IMR-90 (cell line): ENCODE measurements at regions not wholly inside any gene's neighbourhood (a gene's known extent, or its start where the extent isn't known, plus 50 kb on each side); places are given as distances from the start of the nearest gene placed in this dataset.
A peak's percentile ranks its signal among the peaks of the same experiment; 100 is the strongest.

Source experiments
- ATAC-seq: fragments of 200-7000 bp; cut with Tn5 transposase; 2 replicates; pipeline ENCODE4 v1.9.1; 2020; ENCODE audit warnings: low read depth, mild to moderate bottlenecking, moderate library complexity
- BruUV-seq: library from RNA; stranded (reverse); fragments of 400-500 nt; replicated peaks from 2 replicates; lab custom pipeline; 2021; lab: Mats Ljungman, UMichigan
- CTCF ChIA-PET: fragments of 300-600 bp; formaldehyde crosslinking; extraction: SDS; loops from one replicate; lab custom pipeline; 2021; ENCODE audit warnings: antibody characterized with exemption; lab: Yijun Ruan, JAX
- POLR2A ChIA-PET: fragments of 300-600 bp; sonication (Branson Sonifier 250); formaldehyde crosslinking; loops from one replicate; lab custom pipeline; 2022; ENCODE audit warnings: antibody characterized with exemption; ENCODE audit not compliant: unreplicated experiment; lab: Charles Lee
- DNase-seq: peaks from one replicate; pipeline ENCODE4 v3.0.0; 2013
- H2AFZ ChIP-seq: replicated peaks from 2 replicates; pipeline ENCODE3; 2013; ENCODE audit warnings: low read length, mild to moderate bottlenecking; ENCODE audit not compliant: poor library complexity
- H2AK5ac ChIP-seq: 2 replicates; pipeline ENCODE4 v1.6.1; 2013; ENCODE audit warnings: low read depth, low read length, inconsistent platforms
- H2AK9ac ChIP-seq: replicated peaks from 2 replicates; pipeline ENCODE3; 2013; ENCODE audit warnings: mild to moderate bottlenecking, low read depth, low read length, moderate library complexity; ENCODE audit not compliant: poor library complexity
- H2BK120ac ChIP-seq: 2 replicates; pipeline ENCODE4 v1.6.1; 2013; ENCODE audit warnings: low read depth, low read length, inconsistent platforms
- H2BK15ac ChIP-seq: 3 replicates; pipeline ENCODE4 v1.6.1; 2013; ENCODE audit warnings: low read depth, low read length, inconsistent platforms
- H2BK20ac ChIP-seq: 2 replicates; pipeline ENCODE4 v1.6.1; 2013; ENCODE audit warnings: low read depth, mild to moderate bottlenecking, inconsistent platforms, low read length, moderate library complexity
- H2BK5ac ChIP-seq: 2 replicates; pipeline ENCODE4 v1.6.1; 2013; ENCODE audit warnings: mild to moderate bottlenecking, low read depth, low read length, inconsistent platforms; ENCODE audit not compliant: poor library complexity, severe bottlenecking
- H3K14ac ChIP-seq: replicated peaks from 2 replicates; pipeline ENCODE4 v1.6.1; 2013; ENCODE audit warnings: low read depth, low read length, inconsistent platforms
- H3K18ac ChIP-seq: 2 replicates; pipeline ENCODE4 v1.6.1; 2013; ENCODE audit warnings: low read depth, low read length, control low read depth
- H3K23ac ChIP-seq: 2 replicates; pipeline ENCODE4 v1.6.1; 2013; ENCODE audit warnings: low read depth, low read length, inconsistent platforms
- H3K27ac ChIP-seq: 2 replicates; pipeline ENCODE4 v1.5.1; 2013; ENCODE audit warnings: mild to moderate bottlenecking, control low read depth, low read length; ENCODE audit not compliant: insufficient read depth
- H3K27me3 ChIP-seq: 2 replicates; pipeline ENCODE4 v1.6.1; 2013; ENCODE audit warnings: low read length; ENCODE audit not compliant: control insufficient read depth, insufficient read depth
- H3K36me3 ChIP-seq: 2 replicates; pipeline ENCODE4 v1.6.1; 2013; ENCODE audit warnings: low read length, mixed read lengths; ENCODE audit not compliant: control insufficient read depth, insufficient read depth
- H3K4ac ChIP-seq: 2 replicates; pipeline ENCODE4 v1.6.1; 2013; ENCODE audit warnings: low read depth, low read length, inconsistent platforms
- H3K4me1 ChIP-seq: 2 replicates; pipeline ENCODE4 v1.6.1; 2013; ENCODE audit warnings: low read length, mixed read lengths; ENCODE audit not compliant: control insufficient read depth, insufficient read depth
- H3K4me2 ChIP-seq: 2 replicates; pipeline ENCODE4 v1.6.1; 2013; ENCODE audit warnings: low read depth, mild to moderate bottlenecking, control low read depth, low read length, moderate library complexity
- H3K4me3 ChIP-seq: 2 replicates; pipeline ENCODE4 v1.5.1; 2013; ENCODE audit warnings: low read depth, mild to moderate bottlenecking, control low read depth, low read length, moderate library complexity; ENCODE audit not compliant: insufficient read depth
- H3K56ac ChIP-seq: 2 replicates; pipeline ENCODE4 v1.6.1; 2013; ENCODE audit warnings: low read length, inconsistent platforms; ENCODE audit not compliant: insufficient read depth; ENCODE audit errors: extremely low read depth
- H3K79me1 ChIP-seq, 2 experiments: 2 replicates each; pipeline ENCODE4 v1.6.1; 2013; ENCODE audit warnings: low read length in 2 of 2, inconsistent platforms in 1 of 2, low read depth in 1 of 2
- H3K9ac ChIP-seq: 2 replicates; pipeline ENCODE4 v1.6.1; 2013; ENCODE audit warnings: low read depth, low read length, control low read depth
- H3K9me1 ChIP-seq: 2 replicates; pipeline ENCODE4 v1.6.1; 2013; ENCODE audit warnings: low read length, inconsistent platforms; ENCODE audit not compliant: insufficient read depth
- H3K9me3 ChIP-seq: 2 replicates; pipeline ENCODE4 v1.6.1; 2013; ENCODE audit warnings: low read length; ENCODE audit not compliant: control insufficient read depth, insufficient read depth
- H4K20me1 ChIP-seq: 2 replicates; pipeline ENCODE4 v1.6.1; 2013; ENCODE audit warnings: low read length, inconsistent platforms; ENCODE audit not compliant: insufficient read depth
- H4K5ac ChIP-seq: 2 replicates; pipeline ENCODE4 v1.6.1; 2013; ENCODE audit warnings: mild to moderate bottlenecking, low read depth, low read length, control low read depth
- H4K8ac ChIP-seq, 2 experiments: 2 replicates each; pipeline ENCODE4 v1.6.1; 2013; ENCODE audit warnings: low read depth in 2 of 2, low read length in 2 of 2, control low read depth in 1 of 2, inconsistent platforms in 1 of 2
- H4K91ac ChIP-seq: 2 replicates; pipeline ENCODE4 v1.6.1; 2013; ENCODE audit warnings: low read depth, low read length, inconsistent platforms; ENCODE audit not compliant: insufficient read depth
- BHLHE40 ChIP-seq: fragments of 150-350 bp; IDR thresholded peaks from 2 replicates; pipeline ENCODE4 v1.6.1; 2016; ENCODE audit warnings: mild to moderate bottlenecking, low read depth, low read length
- CEBPB ChIP-seq: IDR thresholded peaks from 2 replicates; pipeline ENCODE4 v1.6.1; 2012; ENCODE audit warnings: low read depth, low read length, improper control_type of control experiment
- CHD1 ChIP-seq: IDR thresholded peaks from 2 replicates; pipeline ENCODE4 v1.6.1; 2012; ENCODE audit warnings: low read depth, low read length, improper control_type of control experiment
- ELK1 ChIP-seq: fragments of 150-350 bp; IDR thresholded peaks from 2 replicates; pipeline ENCODE4 v1.6.1; 2016; ENCODE audit warnings: low read depth, mild to moderate bottlenecking, low read length, moderate library complexity, borderline replicate concordance
- MAFK ChIP-seq: IDR thresholded peaks from 2 replicates; pipeline ENCODE4 v1.6.1; 2012; ENCODE audit warnings: low read depth, low read length, improper control_type of control experiment
- MXI1 ChIP-seq: IDR thresholded peaks from 2 replicates; pipeline ENCODE4 v1.6.1; 2012; ENCODE audit warnings: low read depth, mild to moderate bottlenecking, low read length, moderate library complexity, borderline replicate concordance
- POLR2A ChIP-seq: IDR thresholded peaks from 2 replicates; pipeline ENCODE4 v1.6.1; 2012; ENCODE audit warnings: mild to moderate bottlenecking, low read depth, low read length
- RAD21 ChIP-seq: IDR thresholded peaks from 2 replicates; pipeline ENCODE4 v1.6.1; 2012; ENCODE audit warnings: low read length, improper control_type of control experiment
- RCOR1 ChIP-seq: IDR thresholded peaks from 2 replicates; pipeline ENCODE4 v1.6.1; 2012; ENCODE audit warnings: mild to moderate bottlenecking, low read length, improper control_type of control experiment; ENCODE audit not compliant: insufficient replicate concordance
- USF2 ChIP-seq: fragments of 150-350 bp; IDR thresholded peaks from 2 replicates; pipeline ENCODE4 v1.6.1; 2017; ENCODE audit warnings: mild to moderate bottlenecking, antibody characterized with exemption, low read length, low read depth
- WGBS, 2 experiments: methylation state at CpG; one replicate each; pipeline versions ENCODE4 v1.1.5 to v1.1.7; 2013; ENCODE audit warnings: missing lambda C conversion rate in 2 of 2; ENCODE audit not compliant: insufficient read length in 1 of 2; ENCODE audit errors: extremely low coverage in 2 of 2; 5-methylcytosine and 5-hydroxymethylcytosine counted together
- dilution Hi-C: fragments of 300-500 bp; cut with HindIII; formaldehyde crosslinking; loops from one replicate; pipeline ENCODE4 v1.14.3; 2018; ENCODE audit warnings: low sequenced_read_pairs; ENCODE audit not compliant: unreplicated experiment
- in situ Hi-C: fragments of 300-500 bp; cut with MboI; formaldehyde crosslinking; loops from 3 replicates; pipeline ENCODE4 v1.14.3; 2019; ENCODE audit warnings: low sequenced_read_pairs, inconsistent platforms, mixed read lengths
- intact Hi-C: fragments of 100-400 bp; cut with micrococcal nuclease; formaldehyde crosslinking; loops from 2 replicates; pipeline ENCODE4 v1.10.0; 2022

- H4K8ac ChIP-seq, result peak overlapping the region; percentile 44 to 82; a peak in 2 of 4 replicates
- H3K79me1 ChIP-seq, result no peaks in the 10 kb centered on the region
- no peak overlapping the region for H2AFZ ChIP-seq
- peaks cover 4% of the 10 kb centered on the region; the same call in 1 of the 2 replicates for H4K20me1 ChIP-seq
- H2AK9ac ChIP-seq, result no peak overlapping the region
- ATAC-seq (peak; percentile 18), DNase-seq (peak; percentile 94)
- H3K9ac ChIP-seq, result no peak overlapping the region
- ChIA-PET POLR2A (interaction anchor here (1.5 kb wide), 1 partner anchor 14 kb away, joined by 3 read pairs; no protein-coding TSS in a partner anchor), CTCF (interaction anchor here (0.9 kb wide), 1 partner anchor 179 kb away, joined by 3 read pairs; the partner anchor contains the start of gene TM7SF3)
- no peaks in the 10 kb centered on the region for H3K36me3 ChIP-seq
- H3K18ac ChIP-seq, result peak overlapping the region; percentile 92; the same call in 1 of the 2 replicates
- peaks cover 37% of the 10 kb centered on the region for H3K4me1 ChIP-seq
- peak overlapping the region; percentile 80; the same call in 1 of the 2 replicates for H4K91ac ChIP-seq
- no peak overlapping the region for H3K4me2 ChIP-seq
- H3K14ac ChIP-seq, result 0 out of 2 replicates have a peak overlapping the region, but pooled peaks have one; percentile 92
- H2AK5ac ChIP-seq, result peak overlapping the region; percentile 84
- H3K9me3 ChIP-seq, result no peaks in the 10 kb centered on the region
- H3K4me3 ChIP-seq, result no peak overlapping the region
- H3K23ac ChIP-seq, result no peak overlapping the region
- in situ Hi-C loops (no loop called here), intact Hi-C loops (loop anchor here (5.0 kb wide), 2 partner anchors 44 to 171 kb away; partner anchors contain the start of gene MED21), dilution Hi-C loops (no loop called here)
- H3K27ac ChIP-seq, result peak overlapping the region; percentile 19; the same call in 1 of the 2 replicates
- no peaks in the 10 kb centered on the region for H3K27me3 ChIP-seq
- H2BK20ac ChIP-seq, result peak overlapping the region; percentile 92; the same call in 1 of the 2 replicates
- BruUV-seq, result no TSS peak
- 20% methylated on average over 1 of the region's 2 CpGs; no CpG with 5 or more reads in 1 of the 2 experiments for WGBS, 2 experiments
- peak overlapping the region; percentile 86; the same call in 1 of the 3 replicates for H2BK15ac ChIP-seq
- H3K9me1 ChIP-seq, result peaks cover 38% of the 10 kb centered on the region
- peak overlapping the region; percentile 95 for H2BK120ac ChIP-seq
- peak overlapping the region; percentile 85 for H2BK5ac ChIP-seq
- H4K5ac ChIP-seq, result no peak overlapping the region
- no peak for TF ChIP-seq MXI1
- TF ChIP-seq ELK1, result no peak
- TF ChIP-seq POLR2A, result no peak
- TF ChIP-seq MAFK, result peak; percentile 36
- TF ChIP-seq BHLHE40, result no peak
- TF ChIP-seq CHD1, result no peak
- TF ChIP-seq RAD21, result no peak
- peak; percentile 67 for TF ChIP-seq CEBPB
- TF ChIP-seq RCOR1, result no peak
- TF ChIP-seq USF2, result no peak
- peak overlapping the region; percentile 93; the same call in 1 of the 2 replicates for H3K4ac ChIP-seq
- H3K56ac ChIP-seq, result no peak overlapping the region
Observed at GRCh38 chr12:27193106-27193505, 51.0 kb upstream of the STK38L start.
